ENCODE measurements at regions not wholly inside any gene's neighbourhood (a gene's known extent, or its start where the extent isn't known, plus 50 kb on each side); places are given as distances from the start of the nearest gene placed in this dataset.

- TF ChIP-seq GABPA (IDR thresholded peaks at IDR 0.05; ENCODE audit: low read depth) (no peak), POLR2AphosphoS5 (IDR thresholded peaks at IDR 0.05; ENCODE audit: low read depth) (no peak), CTCF (IDR thresholded peaks at IDR 0.05; ENCODE audit: insufficient read depth, low read length) (no peak), REST (IDR thresholded peaks at IDR 0.05; ENCODE audit: insufficient replicate concordance, low read depth) (no peak), SPI1 (IDR thresholded peaks at IDR 0.05; ENCODE audit: borderline replicate concordance, low read depth) (no peak)
- Histone ChIP-seq H3K4me3 (replicated peaks; ENCODE audit: insufficient read depth, low read length) (no peak overlapping the region), H3K27ac (replicated peaks) (no peak overlapping the region), H3K27me3 (ENCODE audit: insufficient read depth, poor library complexity, severe bottlenecking) (no peaks in the 10 kb centered on the region)
- no peak for DNase-seq (ENCODE audit: low read depth in 1 of 2, low spot score in 1 of 2)
Observed at GRCh38 chr2:234331966-234332365, 164.9 kb downstream of the ARL4C start.

GRCh38 chr2:234331566-234331965, 165.3 kb downstream of the ARL4C start:
- Histone ChIP-seq H3K27me3 (ENCODE audit: insufficient read depth, poor library complexity, severe bottlenecking) (no peaks in the 10 kb centered on the region), H3K27ac (replicated peaks) (no peak overlapping the region), H3K4me3 (replicated peaks; ENCODE audit: insufficient read depth, low read length) (no peak overlapping the region)
- TF ChIP-seq SPI1 (IDR thresholded peaks at IDR 0.05; ENCODE audit: borderline replicate concordance, low read depth) (no peak), REST (IDR thresholded peaks at IDR 0.05; ENCODE audit: insufficient replicate concordance, low read depth) (no peak)
- DNase-seq (ENCODE audit: low read depth in 1 of 2, low spot score in 1 of 2) = no peak

- no peaks in the 10 kb centered on the region for H3K27me3 ChIP-seq (ENCODE audit: insufficient read depth, poor library complexity, severe bottlenecking)
- H3K27ac ChIP-seq (replicated peaks) = no peak overlapping the region
- no peak for DNase-seq (ENCODE audit: low read depth in 1 of 2, low spot score in 1 of 2)
- no peak overlapping the region for H3K4me3 ChIP-seq (replicated peaks; ENCODE audit: insufficient read depth, low read length)
- TF ChIP-seq REST (IDR thresholded peaks at IDR 0.05; ENCODE audit: insufficient replicate concordance, low read depth) (no peak), CTCF (IDR thresholded peaks at IDR 0.05; ENCODE audit: insufficient read depth, low read length) (no peak), GABPA (IDR thresholded peaks at IDR 0.05; ENCODE audit: low read depth) (no peak), POLR2AphosphoS5 (IDR thresholded peaks at IDR 0.05; ENCODE audit: low read depth) (no peak), SPI1 (IDR thresholded peaks at IDR 0.05; ENCODE audit: borderline replicate concordance, low read depth) (no peak)
Observed at GRCh38 chr2:234330902-234331301, 166.0 kb downstream of the ARL4C start.
